ENCODE measurements at regions not wholly inside any gene's neighbourhood (a gene's known extent, or its start where the extent isn't known, plus 50 kb on each side); places are given as distances from the start of the nearest gene placed in this dataset.

GRCh38 chr12:105899589-105899988, 239.2 kb downstream of the NUAK1 start:
- no peaks in the 10 kb centered on the region for H3K9me3 ChIP-seq (ENCODE audit: insufficient read depth, low read length)
- H2AFZ ChIP-seq (ENCODE audit: low read depth, low read length, severe bottlenecking): no peak overlapping the region
- no peaks in the 10 kb centered on the region for H3K27me3 ChIP-seq (ENCODE audit: low read length)
- H3K79me2 ChIP-seq (ENCODE audit: insufficient read depth, low read length): no peaks in the 10 kb centered on the region
- H3K9me2 ChIP-seq (replicated peaks; ENCODE audit: insufficient read depth, low read length): no peaks in the 10 kb centered on the region
- no peaks in the 10 kb centered on the region for H3K36me3 ChIP-seq (ENCODE audit: low read length)
- no peaks in the 10 kb centered on the region for H3F3A ChIP-seq (ENCODE audit: insufficient read depth)
- H3K4me3 ChIP-seq (ENCODE audit: insufficient read depth, low read length, poor library complexity, severe bottlenecking): no peak overlapping the region
- no peak overlapping the region for H3K27ac ChIP-seq (ENCODE audit: low read depth, low read length)
- TF ChIP-seq CTCF (IDR thresholded peaks at IDR 0.05; ENCODE audit: insufficient read depth, low read length, poor library complexity, severe bottlenecking): no peak
- no peaks in the 10 kb centered on the region for H4K20me1 ChIP-seq (ENCODE audit: low read depth, low read length)
- H3K9ac ChIP-seq (ENCODE audit: low read length): no peak overlapping the region
- H3K4me2 ChIP-seq (ENCODE audit: low read depth, low read length, poor library complexity, severe bottlenecking): no peak overlapping the region

- Histone ChIP-seq H3K79me2 (ENCODE audit: insufficient read depth, low read length) (no peaks in the 10 kb centered on the region), H3K27ac (ENCODE audit: low read depth, low read length) (no peak overlapping the region), H3K27me3 (ENCODE audit: low read length) (no peaks in the 10 kb centered on the region), H3K4me2 (ENCODE audit: low read depth, low read length, poor library complexity, severe bottlenecking) (no peak overlapping the region), H3K9me3 (ENCODE audit: insufficient read depth, low read length) (no peaks in the 10 kb centered on the region), H3K4me3 (ENCODE audit: insufficient read depth, low read length, poor library complexity, severe bottlenecking) (no peak overlapping the region), H3K9me2 (replicated peaks; ENCODE audit: insufficient read depth, low read length) (no peaks in the 10 kb centered on the region; the same call in 1 of the 2 replicates), H4K20me1 (ENCODE audit: low read depth, low read length) (no peaks in the 10 kb centered on the region), H3K36me3 (ENCODE audit: low read length) (no peaks in the 10 kb centered on the region), H2AFZ (ENCODE audit: low read depth, low read length, severe bottlenecking) (no peak overlapping the region), H3K9ac (ENCODE audit: low read length) (no peak overlapping the region), H3F3A (ENCODE audit: insufficient read depth) (no peaks in the 10 kb centered on the region)
- TF ChIP-seq EZH2phosphoT487 (conservative IDR thresholded peaks at IDR 0.05; ENCODE audit: low read length): no peak
- TF ChIP-seq CTCF (IDR thresholded peaks at IDR 0.05; ENCODE audit: insufficient read depth, low read length, poor library complexity, severe bottlenecking): no peak
Observed at GRCh38 chr12:105906561-105906960, 232.2 kb downstream of the NUAK1 start.

- H3K36me3 ChIP-seq (ENCODE audit: low read length): no peaks in the 10 kb centered on the region
- no peak overlapping the region for H3K9ac ChIP-seq (ENCODE audit: low read length)
- no peaks in the 10 kb centered on the region for H3K27me3 ChIP-seq (ENCODE audit: low read length)
Observed at GRCh38 chr12:105907982-105908381, 230.8 kb downstream of the NUAK1 start.

More at GRCh38 chr12:105907982-105908381, 230.8 kb downstream of the NUAK1 start:
- Histone ChIP-seq H3K4me3 (ENCODE audit: insufficient read depth, low read length, poor library complexity, severe bottlenecking) (no peak overlapping the region), H3K9me2 (replicated peaks; ENCODE audit: insufficient read depth, low read length) (no peaks in the 10 kb centered on the region; the same call in 1 of the 2 replicates), H3K9me3 (ENCODE audit: insufficient read depth, low read length) (no peaks in the 10 kb centered on the region), H2AFZ (ENCODE audit: low read depth, low read length, severe bottlenecking) (no peak overlapping the region), H3K27ac (ENCODE audit: low read depth, low read length) (no peak overlapping the region), H4K20me1 (ENCODE audit: low read depth, low read length) (no peaks in the 10 kb centered on the region), H3K4me2 (ENCODE audit: low read depth, low read length, poor library complexity, severe bottlenecking) (no peak overlapping the region), H3K79me2 (ENCODE audit: insufficient read depth, low read length) (no peaks in the 10 kb centered on the region), H3F3A (ENCODE audit: insufficient read depth) (no peaks in the 10 kb centered on the region)
- TF ChIP-seq CTCF (IDR thresholded peaks at IDR 0.05; ENCODE audit: insufficient read depth, low read length, poor library complexity, severe bottlenecking): no peak
- TF ChIP-seq EZH2phosphoT487 (conservative IDR thresholded peaks at IDR 0.05; ENCODE audit: low read length): no peak
